HG02763 (cell line): ENCODE measurements at regions not wholly inside any gene's neighbourhood (a gene's known extent, or its start where the extent isn't known, plus 50 kb on each side); places are given as distances from the start of the nearest gene placed in this dataset.
A peak's percentile ranks its signal among the peaks of the same experiment; 100 is the strongest.

Experiments
- ATAC-seq: cut with Tn5 transposase; IDR thresholded peaks from one replicate; pipeline ENCODE4 v1.9.1; 2021; ENCODE audit warnings: mild to moderate bottlenecking, moderate library complexity; ENCODE audit not compliant: unreplicated experiment

DNA sequence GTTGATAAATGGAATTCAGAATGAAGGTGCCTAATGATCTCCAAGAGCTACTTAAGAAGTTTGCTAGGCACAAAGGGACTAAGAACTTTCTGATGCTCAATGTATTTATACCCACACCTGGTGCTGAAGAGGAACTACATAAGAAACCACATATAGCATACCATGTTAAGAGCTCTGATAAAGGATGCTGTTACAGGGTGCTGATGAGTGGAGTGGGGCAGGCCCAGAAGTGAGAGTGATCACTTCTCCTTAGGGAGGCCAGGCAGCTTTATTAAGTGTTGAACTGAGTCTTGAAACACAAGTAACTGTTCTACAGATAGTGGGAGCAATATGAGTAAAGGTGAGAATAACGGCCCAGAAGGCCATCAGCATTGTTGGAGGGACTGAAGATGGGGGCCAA is 68.3 kb upstream of the CHRDL1 start:
- ATAC-seq = no peak

DNA sequence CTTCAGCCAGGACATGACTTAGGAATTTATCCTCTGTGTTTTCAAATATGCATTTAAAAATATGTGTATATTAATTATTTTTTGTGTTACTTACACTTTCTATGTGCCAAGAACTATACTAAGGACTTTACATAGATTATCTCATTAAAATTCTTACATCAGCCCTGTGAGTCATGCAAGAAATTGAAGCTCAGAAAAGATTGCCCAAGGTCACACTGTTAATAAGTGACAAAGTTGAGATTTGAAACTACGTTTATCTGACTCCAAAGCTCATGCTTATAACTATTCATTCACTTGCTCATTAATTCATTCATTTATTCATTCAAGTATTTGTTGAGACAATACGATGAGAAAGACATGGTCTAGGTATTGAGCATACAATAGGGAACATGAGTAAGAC is 62.9 kb upstream of the CHRDL1 start:
- ATAC-seq = no peak

- ATAC-seq = no peak
Measured at GRCh38 chrX:110853610-110854009, 58.0 kb upstream of the CHRDL1 start.

- ATAC-seq = no peak
Measured at GRCh38 chrX:110852180-110852579, 56.6 kb upstream of the CHRDL1 start.

GRCh38 chrX:110851780-110852179 is 56.2 kb upstream of the CHRDL1 start:
- ATAC-seq = peak; percentile 43

GRCh38 chrX:110847334-110847733 is 51.7 kb upstream of the CHRDL1 start:
- ATAC-seq = peak; percentile 61

- ATAC-seq = no peak
Measured at GRCh38 chrX:110846071-110846470, 50.5 kb upstream of the CHRDL1 start.
